Left forelimb (tissue), 1 donor: ENCODE measurements at regions not wholly inside any gene's neighbourhood (a gene's known extent, or its start where the extent isn't known, plus 50 kb on each side); places are given as distances from the start of the nearest gene placed in this dataset.

ENCODE experiments used
- DNase-seq: peaks from one replicate; pipeline ENCODE4 v3.0.0-alpha.2; 2018; ENCODE audit warnings: low spot score

DNA sequence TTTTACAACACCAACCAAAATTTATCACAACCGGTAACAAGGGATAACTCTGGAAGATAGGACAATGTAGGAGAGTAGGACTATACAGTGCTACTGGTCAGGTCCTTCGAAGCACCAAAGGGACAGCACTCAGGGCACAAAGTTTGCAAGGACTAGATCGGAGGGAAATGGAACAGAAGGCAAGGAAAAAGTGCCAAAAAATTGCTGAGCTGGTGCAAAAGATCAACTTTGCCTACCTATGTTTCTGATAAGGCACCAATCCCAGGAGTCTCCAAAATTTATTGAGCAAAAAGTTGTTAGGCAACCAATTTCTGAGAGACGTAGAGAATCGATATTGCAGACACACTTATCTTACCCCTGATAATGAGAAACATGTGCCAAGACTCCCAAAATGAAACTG is 160.0 kb upstream of the PLEKHA5 start:
- DNase-seq: no peak

- DNase-seq: no peak
These were observed 158.9 kb upstream of the PLEKHA5 start for GRCh38 chr12:18970603-18971002.

DNA sequence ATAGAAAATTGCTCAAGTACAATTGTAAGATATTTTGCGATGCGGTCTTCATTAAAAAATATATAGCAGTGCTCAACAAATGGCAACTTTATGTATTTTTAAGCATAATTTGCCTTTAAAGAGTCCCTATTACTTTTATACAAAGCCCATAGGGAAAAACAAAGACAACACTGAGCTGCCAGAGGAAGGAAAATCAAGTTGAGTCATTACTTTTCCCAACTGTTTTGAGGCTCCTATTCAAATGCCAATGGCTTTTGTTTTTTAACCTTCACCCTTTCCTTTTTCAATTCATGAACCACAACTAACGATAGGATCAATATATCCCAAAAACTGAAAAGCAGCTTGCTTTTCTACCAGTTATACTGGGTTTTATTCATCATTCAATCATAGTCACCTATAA is 157.6 kb upstream of the PLEKHA5 start:
- no peak for DNase-seq

DNA sequence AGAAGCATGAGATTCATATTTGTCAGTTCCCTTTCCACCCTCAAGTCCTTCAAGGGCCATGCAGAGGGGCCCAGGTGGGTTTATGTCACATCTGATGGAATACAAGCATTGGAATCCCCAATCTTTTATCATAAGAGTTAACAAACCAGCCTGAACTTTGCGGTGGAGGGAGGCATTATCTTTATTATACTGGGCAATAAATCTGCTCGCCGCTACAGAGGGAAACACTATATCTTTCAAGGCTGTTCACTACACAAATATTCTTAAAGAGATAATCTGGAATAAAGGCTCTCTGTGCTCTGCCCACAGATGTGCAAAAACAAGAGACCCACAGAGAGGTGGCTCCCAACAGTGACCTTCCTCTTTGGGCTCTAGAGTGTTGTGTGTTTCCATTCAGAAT is 153.6 kb upstream of the PLEKHA5 start:
- DNase-seq: no peak

- no peak for DNase-seq
These were observed 150.0 kb upstream of the PLEKHA5 start for GRCh38 chr12:18979401-18980126.

DNA sequence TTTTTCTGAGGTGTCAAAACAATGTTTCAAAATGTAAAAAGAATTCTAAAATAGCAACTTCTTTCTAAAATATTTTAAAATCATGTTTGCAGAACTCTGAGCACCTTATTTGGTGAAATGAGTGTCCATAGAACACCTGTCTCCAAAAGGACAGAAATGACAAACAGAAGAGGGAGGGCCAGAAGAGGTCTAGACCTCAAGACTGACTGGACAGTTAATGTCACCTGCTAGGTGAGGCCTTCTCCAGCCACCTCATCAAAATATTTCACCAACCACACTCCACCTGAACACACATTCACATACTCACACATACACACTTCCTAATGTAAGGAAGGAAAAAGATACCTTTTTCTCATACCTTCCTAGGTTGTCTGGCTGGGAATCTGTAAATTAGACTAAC is 147.8 kb upstream of the PLEKHA5 start:
- no peak for DNase-seq

DNA sequence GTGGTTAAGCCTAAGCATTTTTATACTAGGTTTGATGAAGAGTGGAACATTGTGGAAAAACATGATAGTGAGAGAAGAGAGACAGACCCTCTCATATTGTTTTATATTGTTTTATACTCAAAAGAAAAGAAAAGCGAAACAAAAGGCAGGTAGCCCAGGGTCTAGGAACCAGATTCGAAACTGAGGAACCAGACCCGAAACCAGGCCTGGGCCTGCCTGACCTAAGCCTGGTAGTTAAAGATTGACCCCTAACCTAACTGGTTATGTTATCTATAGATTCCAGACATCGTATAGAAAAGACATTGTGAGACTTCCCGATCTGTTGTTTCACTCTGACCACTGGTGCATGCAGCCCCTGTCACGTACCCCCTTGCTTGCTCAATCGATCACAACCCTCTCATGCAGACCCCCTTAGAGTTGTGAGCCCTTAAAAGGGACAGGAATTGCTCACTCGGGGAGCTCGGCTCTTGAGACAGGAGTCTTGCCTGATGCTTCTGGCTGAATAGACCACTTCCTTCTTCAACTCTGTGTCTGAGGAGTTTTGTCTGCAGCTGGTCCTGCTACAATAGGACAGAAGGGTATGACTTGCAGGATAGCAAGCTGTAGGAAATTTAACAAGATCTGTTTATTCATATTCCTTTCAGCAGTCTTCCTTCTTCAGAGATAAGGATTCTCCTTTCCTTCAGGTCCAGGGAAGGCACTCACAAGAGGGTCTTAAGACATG is 147.1 kb upstream of the PLEKHA5 start:
- no peak for DNase-seq

DNA sequence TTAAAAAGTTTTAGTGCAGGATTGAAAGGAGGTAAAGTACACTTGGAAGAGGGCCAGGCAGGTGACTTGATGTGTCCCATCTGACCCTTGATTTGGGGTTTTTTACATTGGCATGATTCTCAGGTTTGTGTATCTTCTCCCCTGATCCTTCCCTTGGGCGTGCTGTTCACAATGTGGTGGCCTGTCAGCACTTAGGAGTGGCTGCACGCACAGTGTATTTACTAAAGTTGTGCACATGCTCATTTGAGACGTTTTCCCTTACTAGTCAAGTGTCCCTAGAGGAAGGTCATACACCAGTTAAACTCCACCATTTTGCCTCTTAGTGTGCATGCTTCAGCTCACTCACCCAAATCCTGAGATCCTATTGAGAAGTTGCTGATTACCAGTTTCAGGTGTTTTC is 145.7 kb upstream of the PLEKHA5 start:
- no peak for DNase-seq

GRCh38 chr12:18990856-18991255 is 138.7 kb upstream of the PLEKHA5 start:
- no peak for DNase-seq

GRCh38 chr12:18992336-18992735 is 137.2 kb upstream of the PLEKHA5 start:
- DNase-seq: no peak

- no peak for DNase-seq
These were observed 130.9 kb upstream of the PLEKHA5 start for GRCh38 chr12:18998343-18999261.

GRCh38 chr12:19000836-19001235 is 128.7 kb upstream of the PLEKHA5 start:
- no peak for DNase-seq

DNA sequence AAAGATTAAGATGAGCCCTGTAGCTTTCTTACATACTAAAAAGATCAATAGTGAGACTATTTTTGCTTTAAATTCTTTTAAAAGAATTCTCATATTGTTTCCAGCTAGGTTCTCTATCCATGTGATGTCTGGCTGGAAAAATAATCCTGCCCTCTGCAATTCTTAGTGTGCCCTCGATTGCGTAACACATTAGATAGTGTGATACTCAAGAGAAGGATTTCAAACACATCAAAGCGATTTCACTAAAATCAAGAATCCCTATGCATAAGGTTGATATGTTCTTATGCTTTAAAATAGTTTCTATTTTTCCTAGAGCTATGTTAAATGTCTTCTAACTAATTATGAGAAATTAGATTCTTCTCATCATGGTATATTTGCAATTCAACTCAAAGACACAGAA is 127.3 kb upstream of the PLEKHA5 start:
- DNase-seq: no peak

GRCh38 chr12:19003141-19003540 is 126.4 kb upstream of the PLEKHA5 start:
- no peak for DNase-seq

DNA sequence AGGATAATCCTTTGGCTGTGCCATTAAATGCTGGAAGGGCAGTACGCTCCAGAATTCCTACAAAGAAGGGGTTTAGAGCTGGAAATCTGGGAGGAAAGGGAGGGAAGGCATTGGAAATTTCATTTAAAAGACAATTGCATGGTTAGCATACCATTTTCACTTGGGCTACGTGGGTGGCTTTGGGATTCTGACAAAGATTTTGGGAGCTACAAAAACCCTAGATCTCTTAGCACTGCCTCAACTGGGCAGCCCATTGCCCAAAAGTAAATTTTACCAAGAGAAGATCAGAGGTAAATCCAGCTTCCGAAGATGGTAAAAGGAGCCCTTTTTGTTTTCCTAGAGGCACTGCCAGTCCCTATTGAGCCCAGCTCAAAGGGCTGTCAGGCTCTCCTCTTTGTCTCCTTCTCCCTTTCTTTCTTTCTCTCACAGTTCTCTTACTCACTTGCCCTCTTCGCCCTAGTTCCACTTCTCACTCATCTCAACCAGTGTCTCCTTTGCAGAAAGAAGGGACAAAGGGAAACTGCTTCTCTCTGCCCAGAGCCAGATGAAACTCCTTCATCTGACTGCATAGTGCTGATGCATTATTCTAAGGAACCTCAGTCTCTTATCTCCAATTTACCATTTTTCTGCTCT is 125.4 kb upstream of the PLEKHA5 start:
- no peak for DNase-seq

- DNase-seq: no peak
These were observed 124.2 kb upstream of the PLEKHA5 start for GRCh38 chr12:19005257-19005801.

DNA sequence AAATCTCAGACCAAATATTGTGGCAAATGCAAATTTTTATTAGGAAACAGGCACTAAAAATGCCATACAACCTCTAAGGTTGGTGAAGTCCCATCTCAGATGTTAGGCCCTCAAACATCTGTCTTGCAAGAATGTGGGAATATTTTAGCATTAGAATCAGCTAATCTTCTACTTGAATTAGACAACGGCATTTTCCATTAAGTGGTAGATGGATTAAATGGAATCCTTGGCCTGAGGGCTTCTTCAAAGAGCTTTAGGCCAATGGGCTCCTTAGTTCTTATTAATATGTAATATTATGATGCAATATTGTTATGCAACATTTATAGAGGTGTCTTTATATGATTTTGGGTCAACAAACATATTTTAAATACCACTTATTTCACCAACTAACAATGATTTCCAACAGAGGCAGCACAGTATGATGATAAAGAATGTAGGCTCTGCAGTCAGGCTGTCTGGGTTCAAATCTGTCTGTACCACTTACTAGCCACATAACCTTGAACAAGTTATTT is 122.9 kb upstream of the PLEKHA5 start:
- no peak for DNase-seq

- no peak for DNase-seq
These were observed 121.4 kb upstream of the PLEKHA5 start for GRCh38 chr12:19008102-19008501.

DNA sequence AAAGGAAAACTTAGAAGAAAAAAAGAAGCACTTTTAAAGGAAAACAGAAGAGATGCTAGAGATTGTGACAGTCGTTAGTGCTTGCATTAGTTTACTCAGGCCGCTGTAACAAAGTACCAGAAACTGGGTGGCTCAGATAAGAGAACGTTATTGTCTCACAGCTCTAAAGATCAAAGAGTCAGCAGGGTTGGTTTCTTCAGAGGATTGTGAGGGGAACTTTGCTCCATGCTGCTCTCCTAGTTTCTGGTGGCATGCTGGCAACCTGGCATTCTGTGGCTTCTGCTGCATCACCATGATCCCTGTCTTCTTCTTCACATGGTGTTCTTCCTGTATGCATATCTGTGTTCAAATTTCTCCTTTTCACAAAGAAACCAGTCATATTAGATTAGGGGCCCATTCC is 119.4 kb upstream of the PLEKHA5 start:
- no peak for DNase-seq

- DNase-seq: no peak
These were observed 118.8 kb upstream of the PLEKHA5 start for GRCh38 chr12:19010726-19011125.

DNA sequence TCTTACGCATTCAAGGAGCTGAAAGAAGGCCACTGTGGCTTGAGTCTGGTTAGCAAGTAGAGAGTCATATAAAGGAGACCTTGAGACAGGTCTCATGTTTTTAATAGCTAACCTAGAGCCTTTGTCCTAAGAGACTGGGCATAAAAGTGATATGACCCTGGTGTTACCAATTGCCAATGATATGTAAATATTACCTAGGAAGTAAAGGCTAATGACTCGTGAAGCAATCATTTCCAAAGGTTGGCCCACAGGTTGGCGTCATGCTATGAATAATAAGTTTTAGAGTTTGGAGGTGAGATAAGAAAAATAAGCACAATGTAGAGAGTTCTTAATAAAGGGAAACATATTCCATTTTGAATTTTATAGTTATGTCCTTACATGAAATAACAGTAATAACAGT is 116.6 kb upstream of the PLEKHA5 start:
- DNase-seq: no peak

DNA sequence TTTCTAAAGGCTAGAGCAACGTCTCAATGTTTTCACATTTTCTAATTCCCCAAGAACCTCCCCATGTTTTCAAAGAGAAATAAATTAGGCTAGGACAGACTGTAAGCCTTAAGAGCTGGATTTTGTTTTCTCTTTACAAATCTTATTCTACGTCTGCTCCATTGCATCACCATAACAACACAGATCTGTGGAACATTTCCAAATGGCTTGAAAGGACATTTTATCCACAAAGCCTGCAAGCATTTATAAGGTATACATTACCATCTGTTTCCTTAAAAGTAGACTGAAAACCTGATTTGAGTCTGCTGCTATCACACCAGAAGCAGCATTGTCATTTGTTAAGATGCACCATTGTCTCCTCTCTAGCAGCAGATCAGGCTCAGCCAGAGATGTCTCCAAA is 115.3 kb upstream of the PLEKHA5 start:
- DNase-seq: no peak
